HCT116 (cell line): ENCODE measurements at regions not wholly inside any gene's neighbourhood (a gene's known extent, or its start where the extent isn't known, plus 50 kb on each side); places are given as distances from the start of the nearest gene placed in this dataset.

Source experiments
- ATAC-seq: fragments of 200-7000 bp; cut with Tn5 transposase; 2 replicates; pipeline ENCODE4 v1.9.1; 2020; ENCODE audit warnings: mild to moderate bottlenecking, moderate library complexity
- BruUV-seq: library from RNA; stranded (reverse); fragments of 400-500 nt; replicated peaks from 2 replicates; lab custom pipeline; 2021; lab: Mats Ljungman, UMichigan
- CTCF ChIA-PET: fragments of 300-600 bp; sonication (Branson Sonifier 250); formaldehyde crosslinking; loops from one replicate; lab custom pipeline; 2021; ENCODE audit warnings: antibody characterized with exemption; lab: Charles Lee
- POLR2A ChIA-PET: fragments of 300-600, 350-600 bp; sonication (Branson Sonifier 250); formaldehyde crosslinking; loops from one replicate; lab custom pipeline; 2021; ENCODE audit warnings: antibody characterized with exemption; lab: Charles Lee
- RAD21 ChIA-PET, 2 experiments: fragments of 300-600 bp; sonication (Branson Sonifier 250); formaldehyde crosslinking; loops; one replicate each; lab custom pipeline; 2023; ENCODE audit warnings: low total read pairs in 2 of 2; ENCODE audit not compliant: uncharacterized antibody in 2 of 2, unreplicated experiment in 2 of 2, low non-redundant PET in 1 of 2; lab: Charles Lee
- DNase-seq: peaks from one replicate; pipeline ENCODE4 v3.0.0-alpha.2; 2010; ENCODE audit warnings: low read depth, low spot score
- H2AFZ ChIP-seq: fragments of 200-600 bp; shearing (Covaris generic), sonication (generic); 2 replicates; pipeline ENCODE4 v1.6.1; 2017; ENCODE audit warnings: low read depth, mixed run types, mixed read lengths, antibody characterized with exemption, low read length; ENCODE audit not compliant: poor library complexity, severe bottlenecking
- H3K27ac ChIP-seq: 2 replicates; pipeline ENCODE4 v1.5.1; 2012; ENCODE audit warnings: low read depth, low read length
- H3K27me3 ChIP-seq: fragments of 200-600 bp; sonication (generic); 2 replicates; pipeline ENCODE4 v1.6.1; 2016; ENCODE audit warnings: mixed run types, low read length, mixed read lengths; ENCODE audit not compliant: insufficient read depth
- H3K36me3 ChIP-seq, 2 experiments: fragments of 200-500 bp in 1 of 2; fragments of 200-600 bp in 1 of 2; sonication (Bioruptor generic) in 1 of 2; sonication (generic) in 1 of 2; 2 replicates each; pipeline versions ENCODE4 v1.5.1 to v1.6.1; 2014 to 2016; ENCODE audit warnings: low read length in 2 of 2, inconsistent platforms in 1 of 2, mixed read lengths in 1 of 2, mixed run types in 1 of 2; ENCODE audit not compliant: insufficient read depth in 2 of 2, control insufficient read depth in 1 of 2
- H3K4me1 ChIP-seq, 2 experiments: fragments of 200-600 bp in 1 of 2; sonication (generic) in 1 of 2; 2 replicates each; pipeline versions ENCODE4 v1.5.1 to v1.6.1; 2012 to 2017; ENCODE audit warnings: low read length in 2 of 2, inconsistent platforms in 1 of 2, mild to moderate bottlenecking in 1 of 2, mixed read lengths in 1 of 2, mixed run types in 1 of 2, moderate library complexity in 1 of 2; ENCODE audit not compliant: insufficient read depth in 2 of 2, control insufficient read depth in 1 of 2
- H3K4me2 ChIP-seq: fragments of 200-600 bp; sonication (generic); 2 replicates; pipeline ENCODE4 v1.6.1; 2017; ENCODE audit warnings: mixed run types, low read length, mixed read lengths
- H3K4me3 ChIP-seq, 2 experiments: fragments of 200-600 bp in 1 of 2; sonication (generic) in 1 of 2; replicated peaks in 1 of 2; 2 replicates each; pipeline ENCODE4 v1.5.1; 2011 to 2016; ENCODE audit warnings: low read length in 2 of 2, control low read depth in 1 of 2, low read depth in 1 of 2, mild to moderate bottlenecking in 1 of 2, mixed read lengths in 1 of 2, mixed run types in 1 of 2
- H3K79me2 ChIP-seq: fragments of 200-600 bp; sonication (generic); 2 replicates; pipeline ENCODE4 v1.6.1; 2017; ENCODE audit warnings: mild to moderate bottlenecking, mixed run types, low read length, moderate library complexity, mixed read lengths; ENCODE audit not compliant: insufficient read depth
- H3K9ac ChIP-seq: fragments of 200-600 bp; sonication (generic); 2 replicates; pipeline ENCODE4 v1.6.1; 2016; ENCODE audit warnings: low read length, mixed read lengths
- H3K9me2 ChIP-seq: fragments of 200-600 bp; sonication (generic), shearing (Covaris generic); 2 replicates; pipeline ENCODE4 v1.6.1; 2017; ENCODE audit warnings: mixed run types, mild to moderate bottlenecking, moderate library complexity; ENCODE audit not compliant: insufficient read depth
- H3K9me3 ChIP-seq, 2 experiments: fragments of 200-500 bp in 1 of 2; fragments of 200-600 bp in 1 of 2; sonication (Bioruptor generic) in 1 of 2; sonication (generic) in 1 of 2; 2 replicates each; pipeline ENCODE4 v1.6.1; 2014 to 2017; ENCODE audit warnings: low read length in 2 of 2, mixed read lengths in 2 of 2, inconsistent platforms in 1 of 2, low read depth in 1 of 2, mild to moderate bottlenecking in 1 of 2, mixed run types in 1 of 2, moderate library complexity in 1 of 2; ENCODE audit not compliant: control insufficient read depth in 1 of 2, insufficient read depth in 1 of 2
- H4K20me1 ChIP-seq: fragments of 200-600 bp; sonication (generic), shearing (Covaris generic); 2 replicates; pipeline ENCODE4 v1.6.1; 2017; ENCODE audit warnings: mixed run types, mild to moderate bottlenecking, moderate library complexity; ENCODE audit not compliant: insufficient read depth
- EGR1 ChIP-seq: IDR thresholded peaks from 2 replicates; pipeline ENCODE4 v1.6.1; 2012; ENCODE audit warnings: low read depth
- EZH2 ChIP-seq: fragments of 200-600 bp; sonication (generic); IDR thresholded peaks from 2 replicates; pipeline ENCODE4 v1.6.1; 2017; ENCODE audit warnings: antibody characterized with exemption, mixed run types
- EZH2phosphoT487 ChIP-seq: fragments of 200-600 bp; IDR thresholded peaks from 2 replicates; pipeline ENCODE4 v1.6.1; 2018; ENCODE audit warnings: antibody characterized with exemption, borderline replicate concordance
- FOSL1 ChIP-seq: IDR thresholded peaks from 2 replicates; pipeline ENCODE4 v1.6.1; 2012; ENCODE audit warnings: low read depth
- POLR2A ChIP-seq: IDR thresholded peaks from 2 replicates; pipeline ENCODE4 v1.7.0; 2011; ENCODE audit warnings: borderline replicate concordance; ENCODE audit not compliant: insufficient read depth, insufficient read length; ENCODE audit errors: extremely low read depth
- POLR2AphosphoS5 ChIP-seq: IDR thresholded peaks from 2 replicates; pipeline ENCODE4 v1.6.1; 2011; ENCODE audit warnings: mild to moderate bottlenecking, low read depth, low read length, moderate library complexity
- REST ChIP-seq: IDR thresholded peaks from 2 replicates; pipeline ENCODE4 v1.6.1; 2012; ENCODE audit warnings: low read depth
- SIN3A ChIP-seq: IDR thresholded peaks from 2 replicates; pipeline ENCODE4 v1.6.1; 2012; ENCODE audit warnings: low read depth
- intact Hi-C: fragments of 100-400 bp; cut with micrococcal nuclease; formaldehyde crosslinking; loops from 2 replicates; pipeline ENCODE4 v1.10.0; 2022
- TF ChIP-seq, protein P1 (sequence below): IDR thresholded peaks from 2 replicates; pipeline ENCODE4 v1.6.1; 2012

DNA sequence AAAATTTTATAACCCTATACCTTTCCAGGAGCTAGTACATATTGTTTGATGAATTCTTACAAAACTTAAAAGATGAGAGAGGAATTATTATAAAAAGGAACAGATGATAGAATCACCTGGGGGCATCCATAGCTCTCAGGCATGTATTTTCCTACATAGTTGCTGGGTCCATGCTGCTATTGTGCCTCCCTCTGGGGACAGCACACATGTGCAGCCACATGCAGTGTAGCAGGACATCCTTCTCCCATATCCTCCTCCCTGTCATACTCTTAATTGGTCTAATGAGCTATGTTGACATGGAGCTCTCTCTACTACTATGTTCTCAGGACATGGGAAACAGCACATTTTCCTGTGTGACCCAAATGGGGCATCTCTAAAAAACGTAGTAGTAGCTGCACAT lies 898.2 kb upstream of the MAP3K7 start:
- TF ChIP-seq EZH2phosphoT487 (no peak), POLR2A (no peak), POLR2AphosphoS5 (no peak), FOSL1 (no peak), SIN3A (no peak), REST (no peak), EZH2 (no peak), EGR1 (no peak)
- TF ChIP-seq, protein P1, sequence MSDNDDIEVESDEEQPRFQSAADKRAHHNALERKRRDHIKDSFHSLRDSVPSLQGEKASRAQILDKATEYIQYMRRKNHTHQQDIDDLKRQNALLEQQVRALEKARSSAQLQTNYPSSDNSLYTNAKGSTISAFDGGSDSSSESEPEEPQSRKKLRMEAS: no peak
- Histone ChIP-seq H3K9me2 (no peaks in the 10 kb centered on the region), H3K27me3 (no peaks in the 10 kb centered on the region), H3K9ac (no peak overlapping the region), H3K79me2 (no peaks in the 10 kb centered on the region), H3K27ac (no peak overlapping the region), H3K9me3 (peaks cover 0 to 5% of the 10 kb centered on the region in 2 experiments; a peak in 2 of 4 replicates), H3K36me3 (no peaks in the 10 kb centered on the region), H3K4me3 (no peak overlapping the region), H3K4me2 (no peak overlapping the region), H4K20me1 (no peaks in the 10 kb centered on the region), H2AFZ (no peak overlapping the region), H3K4me1 (no peaks in the 10 kb centered on the region)
- intact Hi-C loops: no loop called here
- no TSS peak for BruUV-seq
- ChIA-PET POLR2A (no interaction called here), RAD21 (no interaction called here), CTCF (interaction anchor here (0.5 to 1.5 kb wide), 6 partner anchors 8 to 544 kb away, joined by 3 to 6 read pairs (median 4); no protein-coding TSS in a partner anchor)
- DNase-seq: no peak
- ATAC-seq: no peak
